ENCODE measurements at regions not wholly inside any gene's neighbourhood (a gene's known extent, or its start where the extent isn't known, plus 50 kb on each side); places are given as distances from the start of the nearest gene placed in this dataset.

DNA sequence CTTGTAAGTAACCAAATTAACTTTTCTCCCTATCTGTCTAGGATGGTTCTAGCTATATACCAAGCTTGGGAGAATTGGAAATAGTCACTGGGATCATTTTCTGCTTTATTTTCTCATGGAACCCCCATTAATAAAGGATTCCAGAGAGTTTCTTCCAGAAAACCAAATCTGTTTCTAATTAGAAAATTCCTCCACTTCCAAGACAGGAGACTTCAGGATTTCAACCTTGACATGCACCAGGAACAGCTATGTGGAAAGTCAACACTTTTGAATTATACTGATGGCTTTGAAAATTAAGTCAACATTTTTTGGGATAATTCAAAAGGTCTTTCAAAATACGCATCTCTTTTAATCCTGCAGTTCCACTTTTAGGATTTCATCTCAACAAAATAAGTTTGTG, 138.3 kb downstream of the MEX3B start:
- TF ChIP-seq POLR2AphosphoS5 (IDR thresholded peaks at IDR 0.05) (no peak), POLR2A (IDR thresholded peaks at IDR 0.05) (no peak), EP300 (IDR thresholded peaks at IDR 0.05) (no peak)
- TF ChIP-seq, protein P1, sequence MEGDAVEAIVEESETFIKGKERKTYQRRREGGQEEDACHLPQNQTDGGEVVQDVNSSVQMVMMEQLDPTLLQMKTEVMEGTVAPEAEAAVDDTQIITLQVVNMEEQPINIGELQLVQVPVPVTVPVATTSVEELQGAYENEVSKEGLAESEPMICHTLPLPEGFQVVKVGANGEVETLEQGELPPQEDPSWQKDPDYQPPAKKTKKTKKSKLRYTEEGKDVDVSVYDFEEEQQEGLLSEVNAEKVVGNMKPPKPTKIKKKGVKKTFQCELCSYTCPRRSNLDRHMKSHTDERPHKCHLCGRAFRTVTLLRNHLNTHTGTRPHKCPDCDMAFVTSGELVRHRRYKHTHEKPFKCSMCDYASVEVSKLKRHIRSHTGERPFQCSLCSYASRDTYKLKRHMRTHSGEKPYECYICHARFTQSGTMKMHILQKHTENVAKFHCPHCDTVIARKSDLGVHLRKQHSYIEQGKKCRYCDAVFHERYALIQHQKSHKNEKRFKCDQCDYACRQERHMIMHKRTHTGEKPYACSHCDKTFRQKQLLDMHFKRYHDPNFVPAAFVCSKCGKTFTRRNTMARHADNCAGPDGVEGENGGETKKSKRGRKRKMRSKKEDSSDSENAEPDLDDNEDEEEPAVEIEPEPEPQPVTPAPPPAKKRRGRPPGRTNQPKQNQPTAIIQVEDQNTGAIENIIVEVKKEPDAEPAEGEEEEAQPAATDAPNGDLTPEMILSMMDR (IDR thresholded peaks at IDR 0.05): no peak
- Histone ChIP-seq H3K27ac (no peak overlapping the region), H3K27me3 (no peaks in the 10 kb centered on the region), H3K4me1 (peaks cover 6 to 40% (median 26%) of the 10 kb centered on the region in 3 donors), H3K9me3 (no peaks in the 10 kb centered on the region), H3K36me3 (no peaks in the 10 kb centered on the region), H3K4me3 (no peak overlapping the region)
- no peak for ATAC-seq
- WGBS, 2 donors (ENCODE audit: low coverage in 1 of 2): 83 to 88% methylated on average over 1 of the region's 1 CpG

DNA sequence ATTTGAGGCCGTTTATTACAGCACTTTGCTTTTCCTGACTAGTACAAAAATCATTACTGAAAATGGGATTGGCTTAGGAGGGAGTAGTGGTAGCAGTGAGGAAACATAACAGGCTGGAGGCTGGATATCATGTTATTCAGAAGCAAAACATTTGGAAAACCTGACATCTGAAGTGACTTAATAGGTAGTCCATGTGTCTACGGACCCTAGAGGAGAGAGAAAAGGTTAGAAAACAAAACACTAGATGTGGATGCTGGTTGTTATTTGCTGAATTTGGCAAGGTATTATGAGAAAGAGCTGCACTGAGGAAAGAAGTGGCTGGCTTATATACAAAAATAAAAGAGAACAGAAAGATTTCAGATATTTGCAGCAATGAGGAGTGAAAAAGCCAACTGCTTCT, 139.9 kb downstream of the MEX3B start:
- TF ChIP-seq, protein P1 (IDR thresholded peaks at IDR 0.05): no peak
- TF ChIP-seq POLR2AphosphoS5 (IDR thresholded peaks at IDR 0.05): no peak
- TF ChIP-seq POLR2A (IDR thresholded peaks at IDR 0.05): no peak
- no peak for TF ChIP-seq EP300 (IDR thresholded peaks at IDR 0.05)

DNA sequence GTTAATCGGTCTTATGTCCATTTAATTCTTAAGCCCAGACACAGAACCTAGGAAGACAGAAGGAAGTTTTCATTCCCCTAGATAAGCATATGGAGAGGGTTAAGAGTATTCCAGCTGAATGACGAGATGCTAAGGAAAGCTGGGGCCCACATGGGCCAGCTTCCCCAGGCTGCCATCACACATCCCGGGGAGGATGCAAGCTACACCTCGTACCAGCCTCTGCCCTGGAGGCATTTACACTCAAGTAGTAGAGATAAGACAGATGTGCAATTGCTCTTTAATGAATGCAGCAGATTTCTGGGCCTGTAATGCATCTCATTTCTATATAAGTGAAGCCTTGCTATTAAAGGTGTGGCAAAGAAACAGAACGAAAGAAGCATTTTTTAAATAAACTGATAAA, 144.5 kb downstream of the MEX3B start:
- no peak for ATAC-seq
- 33 to 64% methylated on average over 1 to 5 of the region's 5 CpGs for WGBS, 2 donors (ENCODE audit: low coverage in 1 of 2)

More for the DNA sequence above, 139.9 kb downstream of the MEX3B start:
- no peak overlapping the region for H3K4me3 ChIP-seq
- ATAC-seq: no peak
- H3K36me3 ChIP-seq: no peaks in the 10 kb centered on the region
- H3K27me3 ChIP-seq: no peaks in the 10 kb centered on the region
- no peaks in the 10 kb centered on the region for H3K9me3 ChIP-seq
- peaks cover 3 to 25% (median 18%) of the 10 kb centered on the region in 3 donors for H3K4me1 ChIP-seq
- H3K27ac ChIP-seq: no peak overlapping the region
- 50 to 54% methylated on average over 2 of the region's 2 CpGs for WGBS, 2 donors (ENCODE audit: low coverage in 1 of 2)

DNA sequence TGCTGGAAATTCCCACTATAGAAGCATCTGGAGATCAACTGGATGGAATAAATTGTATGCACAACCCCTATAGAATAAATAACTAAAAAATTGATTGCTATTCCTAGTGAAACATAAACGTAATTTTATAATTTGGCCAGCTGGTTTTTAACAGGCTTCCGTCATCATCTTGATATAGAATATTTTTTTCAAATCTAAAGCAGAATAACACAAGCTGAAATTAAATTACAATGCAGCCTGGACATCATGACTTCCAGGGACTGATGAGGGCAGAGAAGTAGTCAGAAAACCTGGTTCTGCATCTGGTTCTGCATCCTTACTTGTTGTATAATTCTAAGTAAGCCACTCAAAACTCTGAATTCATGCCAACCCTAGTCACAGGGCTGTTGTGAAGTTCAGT, 146.1 kb downstream of the MEX3B start:
- no peak for ATAC-seq
- H3K27ac ChIP-seq: no peak overlapping the region
- no peaks in the 10 kb centered on the region for H3K27me3 ChIP-seq
- H3K36me3 ChIP-seq: no peaks in the 10 kb centered on the region
- TF ChIP-seq EP300 (IDR thresholded peaks at IDR 0.05): no peak
- no peak for TF ChIP-seq POLR2A (IDR thresholded peaks at IDR 0.05)
- TF ChIP-seq, protein P1 (IDR thresholded peaks at IDR 0.05): no peak
- no peak for TF ChIP-seq POLR2AphosphoS5 (IDR thresholded peaks at IDR 0.05)
- no peaks in the 10 kb centered on the region for H3K9me3 ChIP-seq
- peaks cover 0 to 14% (median 0%) of the 10 kb centered on the region in 3 donors for H3K4me1 ChIP-seq
- H3K4me3 ChIP-seq: no peak overlapping the region
- WGBS, 2 donors (ENCODE audit: low coverage in 1 of 2): 79 to 87% methylated on average over 2 of the region's 2 CpGs

More for the DNA sequence above, 144.5 kb downstream of the MEX3B start:
- TF ChIP-seq, protein P1 (IDR thresholded peaks at IDR 0.05): no peak
- TF ChIP-seq EP300 (IDR thresholded peaks at IDR 0.05) (no peak), POLR2A (IDR thresholded peaks at IDR 0.05) (no peak), POLR2AphosphoS5 (IDR thresholded peaks at IDR 0.05) (no peak)
- H3K27me3 ChIP-seq: no peaks in the 10 kb centered on the region
- H3K36me3 ChIP-seq: no peaks in the 10 kb centered on the region
- no peaks in the 10 kb centered on the region for H3K9me3 ChIP-seq
- H3K4me3 ChIP-seq: no peak overlapping the region
- peaks cover 0 to 14% (median 0%) of the 10 kb centered on the region in 3 donors for H3K4me1 ChIP-seq
- H3K27ac ChIP-seq: no peak overlapping the region

DNA sequence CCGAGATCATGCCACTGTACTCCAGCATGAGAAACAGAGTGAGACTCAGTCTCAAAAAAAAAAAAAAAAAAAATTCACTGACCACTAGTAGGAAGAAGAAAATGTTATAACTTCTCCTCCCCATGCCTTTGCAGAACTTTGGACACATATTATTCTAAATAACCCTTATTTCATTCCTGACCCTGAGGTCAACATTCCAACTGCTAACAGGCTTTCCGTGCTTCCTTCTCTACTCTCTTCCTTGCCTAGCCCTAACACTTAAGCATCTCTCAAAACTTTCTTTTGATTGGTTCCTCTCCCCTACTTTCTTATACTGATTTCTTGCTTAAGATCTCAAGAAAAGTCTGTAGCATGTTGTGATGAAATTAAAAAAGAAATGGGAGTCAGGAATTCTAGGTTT, 146.8 kb downstream of the MEX3B start:
- WGBS, 2 donors (ENCODE audit: low coverage in 1 of 2): 35 to 43% methylated on average over 1 of the region's 2 CpGs
- ATAC-seq: no peak
- H3K4me1 ChIP-seq: peaks cover 0 to 14% (median 0%) of the 10 kb centered on the region in 3 donors
- no peaks in the 10 kb centered on the region for H3K9me3 ChIP-seq
- no peak overlapping the region for H3K4me3 ChIP-seq
- H3K36me3 ChIP-seq: no peaks in the 10 kb centered on the region
- no peak overlapping the region for H3K27ac ChIP-seq
- TF ChIP-seq POLR2AphosphoS5 (IDR thresholded peaks at IDR 0.05): no peak
- TF ChIP-seq, protein P1 (IDR thresholded peaks at IDR 0.05): no peak
- TF ChIP-seq EP300 (IDR thresholded peaks at IDR 0.05): no peak
- TF ChIP-seq POLR2A (IDR thresholded peaks at IDR 0.05): no peak
- H3K27me3 ChIP-seq: no peaks in the 10 kb centered on the region

Measured in gastroesophageal sphincter (tissue), 4 donors.